ENCODE measurements at regions not wholly inside any gene's neighbourhood (a gene's known extent, or its start where the extent isn't known, plus 50 kb on each side); places are given as distances from the start of the nearest gene placed in this dataset.
"Not testable (repeated sequence)": the region's sequence is repeated elsewhere in the genome, so short reads cannot be mapped to it uniquely, and the experiment has no call there.

GRCh38 chr10:124324451-124324850 lies 94.3 kb downstream of the OAT start:
- no peak for DNase-seq (ENCODE audit: low read depth)

GRCh38 chr10:124323806-124324205 lies 94.9 kb downstream of the OAT start:
- DNase-seq (ENCODE audit: low read depth) = no peak

DNA sequence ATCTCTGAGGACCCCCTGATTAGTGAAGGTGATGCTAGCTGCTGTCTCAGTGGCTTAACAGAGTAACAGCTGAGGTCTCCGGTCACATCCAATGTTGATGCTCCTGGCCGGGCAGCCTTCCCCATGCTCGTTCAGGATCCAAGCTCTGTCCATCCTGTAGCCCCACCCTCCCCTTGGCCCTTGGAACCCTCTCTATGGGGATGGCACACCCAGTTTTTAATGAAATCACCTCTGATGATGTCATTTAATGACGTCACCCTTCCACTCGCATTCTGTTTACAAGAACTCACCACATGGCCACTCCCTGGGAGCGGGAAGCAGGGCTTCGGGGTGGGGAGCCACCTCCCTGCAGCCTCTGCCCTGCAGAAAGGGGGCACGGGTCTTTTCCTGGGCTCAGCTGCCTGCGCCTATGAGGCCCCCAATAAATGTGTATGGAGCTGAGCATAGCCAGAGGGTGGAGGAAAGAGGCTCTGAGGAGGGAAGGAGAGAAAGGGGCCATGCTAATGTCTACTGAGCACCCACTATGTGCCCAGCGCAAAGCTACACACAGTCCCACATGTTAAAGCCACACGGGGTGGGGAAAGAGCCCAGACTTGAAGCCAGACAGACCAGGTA lies 95.5 kb downstream of the OAT start:
- DNase-seq (ENCODE audit: low read depth) = peak; percentile 13

GRCh38 chr10:124322191-124322980 lies 96.3 kb downstream of the OAT start:
- DNase-seq (ENCODE audit: low read depth) = no peak

DNA sequence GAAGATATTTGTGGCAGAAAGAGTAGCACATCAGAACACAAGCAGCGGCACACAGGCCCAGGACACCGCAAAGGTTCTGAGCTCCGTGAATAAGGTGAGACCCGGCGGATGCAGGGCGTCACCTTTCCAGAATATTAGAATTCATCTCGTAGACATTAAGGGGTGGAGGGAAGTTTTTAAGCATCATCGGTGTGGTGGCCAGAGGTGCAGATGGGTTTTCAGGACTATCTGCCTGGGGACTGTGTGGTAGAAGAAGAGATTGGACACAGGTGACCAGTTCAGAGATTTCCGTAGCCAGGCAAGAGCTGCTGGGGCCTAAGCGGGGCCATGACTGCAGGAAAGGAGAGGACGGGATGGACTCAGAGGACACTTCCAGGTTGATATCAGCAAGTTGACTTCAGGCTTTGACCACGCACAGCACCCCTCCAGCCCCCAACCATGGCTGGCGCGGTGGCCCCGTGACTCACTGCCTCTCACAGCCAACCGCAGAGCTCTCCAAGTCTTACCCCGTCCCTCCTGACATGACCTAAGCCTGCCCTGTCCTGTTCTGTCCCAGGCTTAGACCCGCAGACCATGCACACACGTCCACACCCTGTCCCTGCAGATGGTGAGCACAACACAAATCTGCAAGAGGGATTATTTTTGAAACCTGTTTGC lies 97.2 kb downstream of the OAT start:
- no peak for DNase-seq (ENCODE audit: low read depth)

DNA sequence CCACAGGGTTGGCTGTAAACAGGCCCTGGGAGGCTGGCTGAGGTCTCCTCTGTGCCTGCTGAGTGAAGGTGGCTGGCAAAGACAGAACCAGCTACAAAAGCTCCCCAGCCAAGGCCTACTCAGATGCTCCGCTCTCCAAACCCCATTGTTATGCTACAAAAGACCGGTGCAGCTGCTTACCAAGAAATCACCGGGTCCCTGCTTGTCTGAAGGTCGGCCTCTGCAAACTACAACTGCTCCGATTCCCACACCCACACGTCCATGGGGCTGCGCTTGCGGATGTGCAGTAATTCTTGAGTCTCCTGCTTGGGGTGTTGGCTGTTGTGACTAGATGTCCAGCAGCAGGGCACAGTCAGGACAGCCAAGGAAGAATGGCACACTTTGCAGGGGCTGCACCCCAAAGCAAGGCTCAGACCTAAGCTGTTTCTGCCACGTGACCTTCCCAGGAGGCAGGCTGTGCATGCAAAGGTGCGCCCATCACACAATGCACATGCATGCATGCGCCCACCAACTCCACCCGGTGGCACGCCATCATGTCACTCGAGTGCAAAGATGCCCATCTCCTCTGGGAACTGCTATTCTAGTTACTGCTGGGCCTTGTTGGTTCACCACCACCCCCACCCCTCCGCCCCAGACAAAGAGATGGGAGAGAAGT lies 97.8 kb downstream of the OAT start:
- no peak for DNase-seq (ENCODE audit: low read depth)

- no peak for DNase-seq (ENCODE audit: low read depth)
Observed at GRCh38 chr10:124319926-124320391, 98.8 kb downstream of the OAT start.

DNA sequence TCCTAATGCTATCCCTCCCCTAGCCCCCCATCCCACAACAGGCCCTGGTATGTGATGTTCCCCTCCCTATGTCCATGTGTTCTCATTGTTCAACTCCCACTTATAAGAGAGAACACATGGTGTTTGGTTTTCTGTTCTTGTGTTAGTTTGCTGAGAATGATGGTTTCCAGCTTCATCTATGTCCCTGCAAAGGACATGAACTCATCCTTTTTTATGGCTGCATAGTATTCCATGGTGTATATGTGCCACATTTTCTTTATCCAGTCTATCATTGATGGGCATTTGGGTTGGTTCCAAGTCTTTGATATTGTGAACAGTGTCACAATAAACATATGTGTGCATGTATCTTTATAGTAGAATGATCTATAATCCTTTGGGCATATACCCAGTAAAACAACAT lies 99.2 kb downstream of the OAT start:
- not testable (repeated sequence) for DNase-seq (ENCODE audit: low read depth)

GRCh38 chr10:124318811-124319210 lies 99.9 kb downstream of the OAT start:
- no peak for DNase-seq (ENCODE audit: low read depth)

- DNase-seq (ENCODE audit: low read depth) = no peak
Observed at GRCh38 chr10:124318076-124318475, 100.6 kb downstream of the OAT start.

DNA sequence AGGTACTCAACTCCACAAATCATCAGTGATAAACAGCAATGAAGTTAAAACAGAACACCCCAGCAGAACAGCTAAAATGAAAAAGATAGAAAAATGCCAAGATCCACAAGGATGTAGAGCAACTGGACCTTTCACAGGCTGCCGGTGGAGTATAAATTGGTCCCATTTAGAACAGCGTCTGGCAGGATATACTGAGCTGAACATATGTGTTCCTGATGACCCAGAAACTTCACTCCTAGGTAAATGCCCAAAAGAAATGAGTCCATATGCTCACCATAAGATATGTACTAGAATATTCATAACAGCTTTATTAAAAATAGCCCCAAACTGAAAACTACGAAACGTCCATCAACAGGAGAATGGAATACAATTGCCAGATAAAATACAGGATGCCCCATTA lies 102.4 kb downstream of the OAT start:
- no peak for DNase-seq (ENCODE audit: low read depth)

GRCh38 chr10:124315591-124316270 lies 103.0 kb downstream of the OAT start:
- no peak for DNase-seq (ENCODE audit: low read depth)

GRCh38 chr10:124313374-124313773 lies 105.3 kb downstream of the OAT start:
- no peak for DNase-seq (ENCODE audit: low read depth)

- DNase-seq (ENCODE audit: low read depth) = no peak
Observed at GRCh38 chr10:124308811-124309210, 109.9 kb downstream of the OAT start.

GRCh38 chr10:124308056-124308645 lies 110.6 kb downstream of the OAT start:
- no peak for DNase-seq (ENCODE audit: low read depth)

DNA sequence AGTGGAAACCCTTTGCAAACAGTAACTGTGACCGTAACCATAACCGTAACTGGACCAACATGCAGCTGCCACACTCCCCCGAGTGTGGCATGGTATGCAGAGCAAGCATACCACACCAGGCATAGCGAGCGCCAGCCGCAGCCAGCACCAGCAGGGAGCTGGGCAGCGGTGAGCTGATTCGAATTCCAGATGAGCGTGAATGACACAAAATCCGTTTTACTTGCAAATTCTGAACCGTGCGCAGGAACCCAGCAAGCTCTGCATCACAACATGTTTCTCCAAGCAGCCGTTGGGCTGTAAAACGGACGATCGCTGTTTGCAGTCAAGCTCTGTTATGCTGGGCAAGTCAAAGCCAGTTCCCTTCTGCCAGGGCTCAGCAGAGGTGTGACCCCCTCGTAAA lies 111.1 kb downstream of the OAT start:
- no peak for DNase-seq (ENCODE audit: low read depth)

DNA sequence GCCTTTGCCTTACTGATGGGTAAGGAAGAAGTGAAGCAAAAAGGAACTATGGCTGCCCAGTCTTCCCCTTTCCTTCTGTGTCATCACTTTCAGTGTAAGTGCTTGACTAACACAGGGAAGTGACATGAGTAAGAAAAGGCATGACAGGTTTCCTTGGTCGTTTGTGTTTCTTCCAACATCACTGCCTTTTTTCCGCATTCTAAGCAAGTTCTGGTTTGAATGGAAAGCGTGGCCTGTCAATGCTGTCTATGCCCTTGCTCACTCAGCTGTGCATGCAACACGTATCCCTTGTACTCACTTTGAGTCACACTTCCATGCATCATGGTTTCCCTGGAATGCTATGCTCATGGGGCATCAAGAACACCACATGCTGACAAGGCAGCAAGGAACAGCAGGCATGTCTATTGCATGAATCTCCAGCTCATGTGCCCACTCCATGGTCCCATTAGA lies 111.8 kb downstream of the OAT start:
- peak; percentile 19 for DNase-seq (ENCODE audit: low read depth)

DNA sequence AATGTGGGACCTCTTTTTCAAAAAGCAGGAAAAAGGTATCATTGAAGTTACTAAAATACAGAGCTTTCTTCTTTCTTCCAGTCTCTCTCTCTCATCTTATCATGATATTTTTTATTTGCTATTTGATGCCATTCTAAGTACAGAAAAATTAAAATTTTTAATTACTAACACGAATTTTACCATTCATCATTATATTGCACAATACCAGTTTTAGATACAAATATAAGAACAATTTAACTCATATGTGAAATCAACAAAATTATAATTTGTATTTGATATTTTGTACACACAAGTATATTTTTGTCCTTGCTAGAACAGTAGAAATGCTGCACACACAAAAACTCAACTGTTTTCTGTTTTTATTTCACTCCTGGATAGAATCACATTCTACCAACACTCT lies 112.2 kb downstream of the OAT start:
- no peak for DNase-seq (ENCODE audit: low read depth)

GRCh38 chr10:124305984-124306383 lies 112.7 kb downstream of the OAT start:
- no peak for DNase-seq (ENCODE audit: low read depth)

DNA sequence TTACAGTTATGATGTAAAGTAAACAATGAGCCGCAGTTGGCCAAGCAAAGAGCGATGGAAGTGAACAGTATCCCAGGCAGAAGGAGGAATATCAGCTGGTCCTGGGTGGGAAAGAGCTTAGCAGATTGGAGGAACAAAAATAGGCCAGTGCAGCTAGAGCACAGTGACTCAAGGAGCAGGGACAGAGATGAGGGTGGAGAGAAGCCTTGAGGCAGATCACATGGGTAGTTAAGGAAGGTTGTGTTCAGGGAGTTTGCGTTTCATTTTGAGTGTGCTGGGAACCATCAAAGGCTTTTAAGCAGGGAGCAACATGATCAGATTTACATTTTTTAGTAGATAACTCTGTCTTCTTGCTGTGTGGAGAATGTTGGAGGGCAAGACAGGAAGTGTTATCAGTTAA lies 113.6 kb downstream of the OAT start:
- DNase-seq (ENCODE audit: low read depth) = no peak

GRCh38 chr10:124303662-124304418 lies 114.9 kb downstream of the OAT start:
- DNase-seq (ENCODE audit: low read depth) = no peak
